Activated naive CD4-positive, alpha-beta T cell treated with anti-CD3 and anti-CD28 coated beads, Interleukin-2, amount 50 U/mL, for 24 hours (primary cell): ENCODE measurements at regions not wholly inside any gene's neighbourhood (a gene's known extent, or its start where the extent isn't known, plus 50 kb on each side); places are given as distances from the start of the nearest gene placed in this dataset.
A peak's percentile ranks its signal among the peaks of the same experiment; 100 is the strongest.
"Not testable (repeated sequence)": the region's sequence is repeated elsewhere in the genome, so short reads cannot be mapped to it uniquely, and the experiment has no call there.

Source experiments
- H3K27ac Mint-ChIP-seq: one replicate; pipeline ENCODE4 v1.8.0; 2021; ENCODE audit warnings: mild to moderate bottlenecking, mixed read lengths
- H3K27me3 Mint-ChIP-seq: one replicate; pipeline ENCODE4 v1.8.0; 2021; ENCODE audit warnings: mixed read lengths
- H3K36me3 Mint-ChIP-seq: one replicate; pipeline ENCODE4 v1.8.0; 2021; ENCODE audit warnings: mixed read lengths
- H3K4me1 Mint-ChIP-seq: one replicate; pipeline ENCODE4 v1.8.0; 2021; ENCODE audit warnings: mixed read lengths
- H3K4me3 Mint-ChIP-seq: one replicate; pipeline ENCODE4 v1.8.0; 2021; ENCODE audit warnings: mild to moderate bottlenecking, mixed read lengths
- H3K9me3 Mint-ChIP-seq: one replicate; pipeline ENCODE4 v1.8.0; 2021; ENCODE audit warnings: mixed read lengths

GRCh38 chr10:129046065-129046681, 420.9 kb upstream of the MGMT start:
- Mint-ChIP-seq H3K4me3 (no peak overlapping the region), H3K9me3 (no peaks in the 10 kb centered on the region), H3K27me3 (peaks cover 2% of the 10 kb centered on the region), H3K36me3 (no peaks in the 10 kb centered on the region), H3K4me1 (peaks cover 15% of the 10 kb centered on the region), H3K27ac (no peak overlapping the region)

- H3K4me1 Mint-ChIP-seq: peaks cover 15% of the 10 kb centered on the region
- no peaks in the 10 kb centered on the region for H3K9me3 Mint-ChIP-seq
- H3K27ac Mint-ChIP-seq: no peak overlapping the region
- peaks cover 2% of the 10 kb centered on the region for H3K27me3 Mint-ChIP-seq
- H3K4me3 Mint-ChIP-seq: no peak overlapping the region
- no peaks in the 10 kb centered on the region for H3K36me3 Mint-ChIP-seq
Observed at GRCh38 chr10:129046962-129047361, 420.1 kb upstream of the MGMT start.

DNA sequence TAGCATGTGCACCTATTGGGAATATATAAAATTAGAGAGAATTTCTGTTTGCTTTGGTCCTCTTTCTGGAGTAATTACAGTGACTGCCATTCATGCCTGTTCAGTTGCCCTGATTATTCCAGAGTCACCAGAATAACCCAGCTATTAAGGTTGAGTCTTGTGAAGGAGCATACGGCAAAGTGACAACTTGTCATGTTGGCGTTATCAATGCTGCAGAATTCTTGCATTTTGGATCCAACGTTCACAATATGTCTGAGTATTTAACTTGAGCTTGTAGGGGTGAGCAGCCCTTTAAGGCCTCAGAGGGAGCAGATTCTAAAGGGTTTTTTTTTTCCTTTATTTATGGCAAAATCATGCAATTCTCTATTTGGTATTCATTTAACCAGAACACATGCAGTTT, 419.4 kb upstream of the MGMT start:
- no peaks in the 10 kb centered on the region for H3K36me3 Mint-ChIP-seq
- H3K4me3 Mint-ChIP-seq: no peak overlapping the region
- H3K27ac Mint-ChIP-seq: no peak overlapping the region
- no peaks in the 10 kb centered on the region for H3K9me3 Mint-ChIP-seq
- peaks cover 11% of the 10 kb centered on the region for H3K4me1 Mint-ChIP-seq
- H3K27me3 Mint-ChIP-seq: peaks cover 2% of the 10 kb centered on the region

DNA sequence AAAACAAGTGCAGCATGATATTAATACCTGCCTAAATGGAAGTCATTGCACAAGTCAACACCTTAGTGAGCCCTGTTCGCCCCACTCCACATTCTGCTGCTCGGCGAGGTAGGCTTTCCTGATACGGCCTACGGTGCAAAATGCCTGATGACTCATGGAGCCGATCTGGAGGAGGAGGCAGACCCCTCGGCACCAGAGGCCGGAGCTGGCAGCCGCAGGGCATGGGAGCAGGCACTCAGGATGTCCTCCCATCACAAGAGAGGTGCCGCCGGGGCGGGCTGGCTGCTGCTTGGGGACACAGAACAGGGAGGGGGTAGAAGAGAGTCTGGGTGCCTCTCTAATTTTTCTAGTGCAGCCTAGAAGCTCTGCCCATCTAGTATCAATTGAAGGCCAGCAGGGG, 418.5 kb upstream of the MGMT start:
- H3K4me3 Mint-ChIP-seq: no peak overlapping the region
- H3K27me3 Mint-ChIP-seq: no peaks in the 10 kb centered on the region
- no peaks in the 10 kb centered on the region for H3K9me3 Mint-ChIP-seq
- H3K36me3 Mint-ChIP-seq: no peaks in the 10 kb centered on the region
- H3K4me1 Mint-ChIP-seq: peaks cover 3% of the 10 kb centered on the region
- no peak overlapping the region for H3K27ac Mint-ChIP-seq

DNA sequence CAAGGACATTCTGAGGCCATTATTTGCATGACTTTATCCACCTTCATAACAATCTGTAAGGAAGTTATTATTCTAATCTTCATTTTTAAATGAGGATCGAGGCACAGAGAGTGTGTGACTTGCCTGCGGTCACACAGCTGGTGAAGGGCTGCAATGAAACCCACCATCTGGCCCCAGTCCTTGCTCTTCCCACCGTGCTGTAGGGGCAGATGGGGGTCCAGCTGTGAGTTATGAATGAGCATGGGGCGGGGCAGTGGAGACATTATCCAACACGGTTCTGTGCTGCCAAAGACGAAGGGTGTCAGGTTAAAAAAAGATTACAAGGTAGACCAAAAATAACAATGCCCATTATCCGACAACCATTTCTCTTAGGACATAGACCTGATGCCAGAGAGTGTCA, 417.5 kb upstream of the MGMT start:
- Mint-ChIP-seq H3K27me3 (no peaks in the 10 kb centered on the region), H3K9me3 (no peaks in the 10 kb centered on the region), H3K27ac (no peak overlapping the region), H3K4me3 (no peak overlapping the region), H3K36me3 (no peaks in the 10 kb centered on the region), H3K4me1 (no peaks in the 10 kb centered on the region)

DNA sequence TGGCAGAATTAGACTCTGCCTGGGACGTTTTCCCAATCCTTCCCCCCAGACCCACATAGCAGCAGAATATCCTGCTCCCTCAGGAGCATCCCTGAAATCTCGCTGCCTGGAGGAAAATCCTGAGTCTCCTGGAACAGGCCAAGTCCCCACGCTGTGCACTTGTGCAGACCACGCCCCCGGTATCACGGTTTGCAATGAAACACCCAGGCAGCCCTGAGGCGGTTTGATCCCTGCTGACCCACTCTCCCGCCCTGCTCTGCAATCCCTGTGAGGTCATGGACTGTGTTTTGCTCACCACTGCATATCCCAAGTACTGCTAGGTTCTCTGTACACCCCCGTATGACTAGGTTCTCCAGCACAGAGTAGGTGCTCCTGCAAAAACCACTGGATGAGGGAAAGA, 411.8 kb upstream of the MGMT start:
- Mint-ChIP-seq H3K4me1 (peaks cover 26% of the 10 kb centered on the region), H3K27ac (no peak overlapping the region), H3K4me3 (no peak overlapping the region), H3K36me3 (no peaks in the 10 kb centered on the region), H3K9me3 (no peaks in the 10 kb centered on the region), H3K27me3 (no peaks in the 10 kb centered on the region)

GRCh38 chr10:129055986-129056385, 411.1 kb upstream of the MGMT start:
- Mint-ChIP-seq H3K4me1 (peaks cover 26% of the 10 kb centered on the region), H3K4me3 (no peak overlapping the region), H3K36me3 (no peaks in the 10 kb centered on the region), H3K27me3 (peaks cover 1% of the 10 kb centered on the region), H3K27ac (no peak overlapping the region), H3K9me3 (no peaks in the 10 kb centered on the region)

- Mint-ChIP-seq H3K27me3 (peaks cover 1% of the 10 kb centered on the region), H3K9me3 (no peaks in the 10 kb centered on the region), H3K4me3 (no peak overlapping the region), H3K27ac (no peak overlapping the region), H3K4me1 (peaks cover 26% of the 10 kb centered on the region), H3K36me3 (no peaks in the 10 kb centered on the region)
Observed at GRCh38 chr10:129056734-129057689, 410.0 kb upstream of the MGMT start.

DNA sequence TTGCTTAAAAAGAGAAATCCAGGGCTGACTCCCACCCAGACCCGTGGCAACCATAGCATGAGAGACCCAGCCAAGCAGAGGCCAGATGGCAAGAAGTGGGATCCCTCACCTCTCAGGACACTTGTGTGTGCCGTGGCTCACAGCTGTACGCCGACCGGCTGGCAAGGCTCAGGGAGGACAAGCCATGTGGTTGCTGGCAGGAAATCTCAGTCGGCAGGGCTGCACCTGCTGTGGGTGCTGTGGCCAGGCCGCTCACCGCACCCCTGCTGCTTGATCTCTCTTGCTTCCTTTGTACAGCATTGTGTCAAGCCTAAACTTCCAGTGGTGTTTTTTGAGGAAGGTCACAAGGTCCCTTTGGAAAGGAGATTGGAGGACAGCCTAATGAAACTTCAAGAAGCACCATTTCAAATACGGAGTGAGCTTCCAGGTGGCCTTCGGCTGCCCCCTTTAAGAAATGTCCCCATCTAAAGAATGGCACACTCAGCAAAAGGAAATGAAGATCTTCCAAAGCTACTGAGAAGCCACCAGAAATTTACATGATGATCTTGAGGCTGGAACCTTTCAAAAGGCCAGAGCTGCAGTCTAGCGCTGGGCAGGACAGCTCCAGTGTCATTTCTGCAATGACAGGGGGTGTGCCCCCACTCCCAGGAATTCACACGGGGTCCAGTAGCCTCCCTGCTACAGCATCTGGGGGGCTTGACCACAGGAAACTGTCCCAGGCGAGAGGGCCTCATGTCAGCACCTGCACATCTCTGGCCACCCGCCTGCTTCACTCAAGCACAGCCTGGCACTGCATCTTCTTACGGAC, 409.0 kb upstream of the MGMT start:
- Mint-ChIP-seq H3K9me3 (no peaks in the 10 kb centered on the region), H3K27me3 (peaks cover 1% of the 10 kb centered on the region), H3K36me3 (no peaks in the 10 kb centered on the region), H3K27ac (no peak overlapping the region), H3K4me3 (peak overlapping the region; percentile 51), H3K4me1 (peaks cover 26% of the 10 kb centered on the region)

DNA sequence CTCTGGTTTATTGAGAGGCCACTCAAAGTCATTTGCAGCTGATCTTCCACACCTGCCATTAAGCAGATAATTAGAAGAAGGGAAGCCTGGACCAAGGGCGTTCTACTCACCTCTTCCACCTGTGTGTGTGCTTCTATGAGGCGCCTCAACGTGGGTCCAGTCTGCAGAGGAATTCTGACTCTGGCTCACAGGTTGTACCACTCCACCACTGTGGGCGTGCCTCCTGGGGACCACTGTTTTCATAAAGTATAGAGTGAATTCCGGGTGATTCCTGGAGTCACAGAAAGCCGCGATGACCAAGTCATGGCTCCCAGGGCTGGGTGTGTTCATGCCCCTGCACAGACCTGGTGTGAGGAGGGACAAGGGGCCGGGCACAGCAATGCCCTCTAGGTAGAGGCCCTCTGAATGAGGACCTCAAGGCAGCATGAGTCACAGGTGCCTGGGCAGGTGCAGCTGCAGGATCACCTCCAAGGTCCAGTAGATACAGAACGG, 408.3 kb upstream of the MGMT start:
- no peaks in the 10 kb centered on the region for H3K36me3 Mint-ChIP-seq
- H3K4me1 Mint-ChIP-seq: peaks cover 26% of the 10 kb centered on the region
- no peak overlapping the region for H3K27ac Mint-ChIP-seq

DNA sequence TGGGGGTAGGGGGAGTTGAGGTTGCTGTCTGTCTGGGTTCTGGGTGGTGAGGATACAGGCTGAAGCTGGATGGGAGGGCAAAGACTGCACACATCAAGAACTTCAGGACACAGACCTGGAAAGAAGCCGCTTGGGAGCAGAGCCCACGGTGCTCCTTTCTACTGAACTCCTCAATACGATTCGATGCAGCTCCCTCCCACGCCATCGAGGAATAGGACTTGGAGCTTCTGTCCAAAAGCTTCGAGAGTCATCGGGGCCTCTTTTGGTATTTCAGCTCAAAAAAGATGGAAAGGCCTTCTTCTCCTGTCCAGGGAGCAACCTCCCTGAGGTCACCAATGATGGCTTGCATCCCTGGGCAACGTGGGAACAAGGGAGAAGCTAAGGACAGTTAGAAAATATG, 407.1 kb upstream of the MGMT start:
- Mint-ChIP-seq H3K4me3 (no peak overlapping the region), H3K9me3 (no peaks in the 10 kb centered on the region), H3K27me3 (peaks cover 1% of the 10 kb centered on the region), H3K36me3 (no peaks in the 10 kb centered on the region), H3K27ac (no peak overlapping the region), H3K4me1 (peaks cover 26% of the 10 kb centered on the region)

More for the DNA sequence above, 408.3 kb upstream of the MGMT start:
- Mint-ChIP-seq H3K4me3 (no peak overlapping the region), H3K9me3 (no peaks in the 10 kb centered on the region), H3K27me3 (peaks cover 1% of the 10 kb centered on the region)

GRCh38 chr10:129063212-129063611, 403.8 kb upstream of the MGMT start:
- H3K27me3 Mint-ChIP-seq: peaks cover 1% of the 10 kb centered on the region
- H3K27ac Mint-ChIP-seq: no peak overlapping the region
- no peaks in the 10 kb centered on the region for H3K9me3 Mint-ChIP-seq
- H3K4me1 Mint-ChIP-seq: peaks cover 12% of the 10 kb centered on the region
- H3K36me3 Mint-ChIP-seq: no peaks in the 10 kb centered on the region
- H3K4me3 Mint-ChIP-seq: no peak overlapping the region

DNA sequence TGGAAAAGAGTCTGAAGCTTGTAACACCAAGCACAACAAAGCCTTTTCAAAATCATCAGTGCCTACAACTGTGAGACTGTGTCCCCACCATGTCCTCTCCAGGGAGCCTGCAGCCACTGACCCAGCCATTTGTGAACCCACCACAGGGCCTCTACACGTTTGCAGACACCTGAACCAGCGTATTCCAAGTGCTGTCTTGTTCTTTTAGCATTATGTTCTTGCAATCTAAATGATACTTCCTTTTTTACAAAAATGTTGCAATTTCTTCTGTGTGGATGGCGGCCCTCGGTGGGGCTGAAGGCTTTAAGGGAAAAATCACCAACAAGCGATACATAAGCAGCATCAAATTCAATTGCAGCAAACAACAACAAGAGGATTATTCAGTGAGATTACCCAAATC, 403.2 kb upstream of the MGMT start:
- Mint-ChIP-seq H3K4me3 (no peak overlapping the region), H3K27me3 (peaks cover 1% of the 10 kb centered on the region), H3K27ac (no peak overlapping the region), H3K9me3 (no peaks in the 10 kb centered on the region), H3K4me1 (peaks cover 5% of the 10 kb centered on the region), H3K36me3 (no peaks in the 10 kb centered on the region)

DNA sequence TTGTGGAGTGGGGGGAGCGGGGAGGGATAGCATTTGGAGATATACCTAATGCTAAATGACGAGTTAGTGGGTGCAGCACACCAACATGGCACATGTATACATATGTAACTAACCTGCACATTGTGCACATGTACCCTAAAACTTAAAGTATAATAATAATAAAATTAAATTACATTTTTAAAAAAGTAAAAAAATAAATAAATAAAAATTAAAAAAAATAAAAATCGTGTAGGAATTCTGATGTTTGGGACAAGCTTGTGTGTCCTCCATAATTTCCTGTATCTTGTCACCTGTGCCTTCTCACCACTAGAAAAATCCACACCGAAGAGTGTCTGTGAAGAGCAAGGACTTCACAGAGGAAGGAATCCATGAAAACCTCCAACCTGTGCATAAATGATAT, 400.5 kb upstream of the MGMT start:
- H3K36me3 Mint-ChIP-seq, H3K9me3 Mint-ChIP-seq, H3K4me1 Mint-ChIP-seq, H3K4me3 Mint-ChIP-seq, H3K27me3 Mint-ChIP-seq, H3K27ac Mint-ChIP-seq: not testable (repeated sequence)

DNA sequence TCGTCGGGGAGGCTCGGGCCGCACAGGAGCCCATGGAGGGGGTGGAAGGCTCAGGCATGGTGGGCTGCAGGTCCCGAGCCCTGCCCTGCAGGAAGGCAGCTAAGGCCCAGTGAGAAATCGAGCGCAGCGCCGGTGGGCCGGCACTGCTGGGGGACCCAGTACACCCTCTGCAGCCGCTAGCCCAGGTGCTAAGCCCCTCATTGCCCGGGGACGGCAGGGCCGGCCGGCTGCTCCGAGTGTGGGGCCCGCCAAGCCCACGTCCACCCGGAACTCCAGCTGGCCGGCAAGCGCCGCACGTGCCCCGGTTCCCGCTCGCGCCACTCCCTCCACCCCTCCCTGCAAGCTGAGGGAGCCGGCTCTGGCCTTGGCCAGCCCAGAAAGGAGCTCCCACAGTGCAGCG, 395.6 kb upstream of the MGMT start:
- H3K4me3 Mint-ChIP-seq, H3K9me3 Mint-ChIP-seq, H3K36me3 Mint-ChIP-seq, H3K27me3 Mint-ChIP-seq, H3K4me1 Mint-ChIP-seq, H3K27ac Mint-ChIP-seq: not testable (repeated sequence)

DNA sequence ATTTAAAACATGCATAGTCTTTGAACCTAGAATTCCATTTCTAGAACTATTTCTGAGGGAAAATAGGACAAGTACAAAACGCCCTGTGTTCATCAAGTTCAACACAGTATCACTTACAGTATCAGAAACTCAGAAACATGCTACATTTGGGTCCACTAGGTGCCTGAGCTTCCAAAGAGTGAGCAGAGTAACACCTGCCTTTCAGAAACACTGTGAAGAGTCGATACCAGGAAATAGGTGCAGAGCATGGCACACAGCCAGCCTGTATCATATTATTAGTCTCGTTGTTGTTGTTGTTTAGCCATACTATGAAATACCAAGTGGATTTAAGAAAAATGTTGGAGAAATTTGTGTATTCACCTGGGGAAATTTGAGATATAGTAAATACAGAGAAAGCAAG, 392.1 kb upstream of the MGMT start:
- H3K4me3 Mint-ChIP-seq: no peak overlapping the region
- H3K4me1 Mint-ChIP-seq: no peaks in the 10 kb centered on the region
- no peaks in the 10 kb centered on the region for H3K36me3 Mint-ChIP-seq
- H3K27ac Mint-ChIP-seq: no peak overlapping the region
- H3K9me3 Mint-ChIP-seq: no peaks in the 10 kb centered on the region
- H3K27me3 Mint-ChIP-seq: no peaks in the 10 kb centered on the region
